DND-41 (cell line): ENCODE measurements at regions not wholly inside any gene's neighbourhood (a gene's known extent, or its start where the extent isn't known, plus 50 kb on each side); places are given as distances from the start of the nearest gene placed in this dataset.

Experiments used
- ATAC-seq: fragments of 200-7000 bp; cut with Tn5 transposase; 3 replicates; pipeline ENCODE4 v1.9.1; 2021; ENCODE audit warnings: low read depth; ENCODE audit not compliant: insufficient read depth
- DNase-seq: peaks from one replicate; pipeline ENCODE4 v3.0.0-alpha.2; 2020
- H2AFZ ChIP-seq: 2 replicates; pipeline ENCODE4 v1.6.0; 2012; ENCODE audit warnings: low read depth, low read length
- H3K27ac ChIP-seq: 2 replicates; pipeline ENCODE4 v1.5.1; 2012; ENCODE audit warnings: low read length, inconsistent platforms
- H3K27me3 ChIP-seq: fragments of 200-600 bp; sonication (generic); 2 replicates; pipeline ENCODE4 v1.6.0; 2012; ENCODE audit warnings: low read length, mild to moderate bottlenecking, inconsistent platforms; ENCODE audit not compliant: insufficient read depth, poor library complexity
- H3K36me3 ChIP-seq: 2 replicates; pipeline ENCODE4 v1.5.1; 2012; ENCODE audit warnings: low read length, inconsistent platforms; ENCODE audit not compliant: insufficient read depth
- H3K4me1 ChIP-seq: 2 replicates; pipeline ENCODE4 v1.5.1; 2012; ENCODE audit warnings: mild to moderate bottlenecking, low read length; ENCODE audit not compliant: insufficient read depth
- H3K4me2 ChIP-seq: 2 replicates; pipeline ENCODE4 v1.6.0; 2012; ENCODE audit warnings: mild to moderate bottlenecking, moderate library complexity, low read length, inconsistent platforms; ENCODE audit not compliant: insufficient read depth
- H3K4me3 ChIP-seq, 2 experiments: fragments of 200-600 bp in 1 of 2; shearing (Covaris generic) in 1 of 2; 2 replicates each; pipeline ENCODE4 v1.5.1; 2012 to 2016; ENCODE audit warnings: inconsistent platforms in 2 of 2, low read length in 2 of 2, mild to moderate bottlenecking in 2 of 2, low read depth in 1 of 2, moderate library complexity in 1 of 2
- H3K79me2 ChIP-seq: 2 replicates; pipeline ENCODE4 v1.6.0; 2012; ENCODE audit warnings: low read length, inconsistent platforms; ENCODE audit not compliant: insufficient read depth
- H3K9ac ChIP-seq: 2 replicates; pipeline ENCODE4 v1.6.0; 2012; ENCODE audit warnings: low read depth, mild to moderate bottlenecking, inconsistent platforms, low read length, moderate library complexity
- H3K9me3 ChIP-seq: 2 replicates; pipeline ENCODE4 v1.5.1; 2012; ENCODE audit warnings: low read length, moderate library complexity, mild to moderate bottlenecking, inconsistent platforms; ENCODE audit not compliant: insufficient read depth, severe bottlenecking
- H4K20me1 ChIP-seq: 2 replicates; pipeline ENCODE4 v1.6.0; 2012; ENCODE audit warnings: low read length; ENCODE audit not compliant: insufficient read depth
- EZH2 ChIP-seq: IDR thresholded peaks from 3 replicates; pipeline ENCODE4 v1.6.1; 2012; ENCODE audit warnings: borderline replicate concordance, low read depth, mild to moderate bottlenecking, moderate library complexity, low read length, inconsistent platforms; ENCODE audit not compliant: severe bottlenecking
- TF ChIP-seq, protein P1 (sequence below): IDR thresholded peaks from 2 replicates; pipeline ENCODE4 v1.5.1; 2012; ENCODE audit warnings: borderline replicate concordance, low read length, moderate library complexity, mild to moderate bottlenecking; ENCODE audit not compliant: poor library complexity, severe bottlenecking; ENCODE audit errors: extremely low read depth

DNA sequence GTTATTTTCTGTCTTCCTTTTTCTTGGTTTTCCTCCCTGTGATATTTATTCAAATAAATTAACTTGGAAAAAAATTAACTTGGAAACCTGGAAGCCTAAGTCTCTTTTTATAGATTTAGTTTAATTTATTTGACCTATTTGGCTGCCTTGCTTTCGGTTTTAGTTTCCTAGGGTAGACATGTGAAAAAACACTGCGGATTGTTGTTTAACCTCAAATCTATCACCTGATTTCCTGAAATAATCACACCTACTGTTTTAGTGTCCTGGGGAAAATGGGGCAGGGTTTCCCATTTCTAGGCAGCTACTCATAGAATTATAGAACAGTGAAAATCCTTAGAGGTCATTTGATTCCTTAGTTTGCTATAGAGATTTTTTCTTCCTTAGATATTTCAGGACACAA lies 412.4 kb downstream of the PCDH17 start:
- no peaks in the 10 kb centered on the region for H4K20me1 ChIP-seq
- no peaks in the 10 kb centered on the region for H3K79me2 ChIP-seq
- H3K9ac ChIP-seq = no peak overlapping the region
- no peak overlapping the region for H3K27ac ChIP-seq
- no peak overlapping the region for H3K4me2 ChIP-seq
- DNase-seq (no peak), ATAC-seq (no peak)
- H3K36me3 ChIP-seq = no peaks in the 10 kb centered on the region
- no peaks in the 10 kb centered on the region for H3K9me3 ChIP-seq
- H3K4me1 ChIP-seq = no peaks in the 10 kb centered on the region
- no peak overlapping the region for H2AFZ ChIP-seq
- H3K27me3 ChIP-seq = no peaks in the 10 kb centered on the region
- TF ChIP-seq EZH2 = no peak
- TF ChIP-seq, protein P1, sequence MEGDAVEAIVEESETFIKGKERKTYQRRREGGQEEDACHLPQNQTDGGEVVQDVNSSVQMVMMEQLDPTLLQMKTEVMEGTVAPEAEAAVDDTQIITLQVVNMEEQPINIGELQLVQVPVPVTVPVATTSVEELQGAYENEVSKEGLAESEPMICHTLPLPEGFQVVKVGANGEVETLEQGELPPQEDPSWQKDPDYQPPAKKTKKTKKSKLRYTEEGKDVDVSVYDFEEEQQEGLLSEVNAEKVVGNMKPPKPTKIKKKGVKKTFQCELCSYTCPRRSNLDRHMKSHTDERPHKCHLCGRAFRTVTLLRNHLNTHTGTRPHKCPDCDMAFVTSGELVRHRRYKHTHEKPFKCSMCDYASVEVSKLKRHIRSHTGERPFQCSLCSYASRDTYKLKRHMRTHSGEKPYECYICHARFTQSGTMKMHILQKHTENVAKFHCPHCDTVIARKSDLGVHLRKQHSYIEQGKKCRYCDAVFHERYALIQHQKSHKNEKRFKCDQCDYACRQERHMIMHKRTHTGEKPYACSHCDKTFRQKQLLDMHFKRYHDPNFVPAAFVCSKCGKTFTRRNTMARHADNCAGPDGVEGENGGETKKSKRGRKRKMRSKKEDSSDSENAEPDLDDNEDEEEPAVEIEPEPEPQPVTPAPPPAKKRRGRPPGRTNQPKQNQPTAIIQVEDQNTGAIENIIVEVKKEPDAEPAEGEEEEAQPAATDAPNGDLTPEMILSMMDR = no peak
- H3K4me3 ChIP-seq = no peak overlapping the region

DNA sequence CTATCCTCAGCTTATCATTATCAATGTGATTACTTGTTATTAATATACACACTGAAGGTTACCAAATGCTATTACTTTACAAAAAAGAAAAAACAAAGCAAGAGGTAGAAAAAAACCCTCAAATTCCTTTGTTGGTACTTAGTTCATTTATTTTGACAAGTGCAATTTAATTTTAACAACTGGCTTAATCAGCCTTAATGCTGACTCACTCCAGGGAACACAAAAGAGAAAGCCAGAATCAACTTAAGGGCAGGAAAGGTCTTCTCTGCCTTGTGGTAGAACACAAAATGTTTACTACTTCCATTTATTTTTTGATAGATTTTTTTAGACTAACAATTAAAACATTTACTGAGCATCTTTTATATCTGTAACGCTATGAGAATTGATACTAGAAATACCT lies 417.1 kb downstream of the PCDH17 start:
- Histone ChIP-seq H3K4me2 (no peak overlapping the region), H3K36me3 (no peaks in the 10 kb centered on the region), H3K9ac (no peak overlapping the region), H3K27me3 (no peaks in the 10 kb centered on the region), H3K79me2 (no peaks in the 10 kb centered on the region), H2AFZ (no peak overlapping the region), H3K9me3 (no peaks in the 10 kb centered on the region), H4K20me1 (no peaks in the 10 kb centered on the region), H3K27ac (no peak overlapping the region), H3K4me3 (no peak overlapping the region), H3K4me1 (no peaks in the 10 kb centered on the region)
- ATAC-seq = no peak
- TF ChIP-seq, protein P1 = no peak
- no peak for TF ChIP-seq EZH2
- DNase-seq = no peak

DNA sequence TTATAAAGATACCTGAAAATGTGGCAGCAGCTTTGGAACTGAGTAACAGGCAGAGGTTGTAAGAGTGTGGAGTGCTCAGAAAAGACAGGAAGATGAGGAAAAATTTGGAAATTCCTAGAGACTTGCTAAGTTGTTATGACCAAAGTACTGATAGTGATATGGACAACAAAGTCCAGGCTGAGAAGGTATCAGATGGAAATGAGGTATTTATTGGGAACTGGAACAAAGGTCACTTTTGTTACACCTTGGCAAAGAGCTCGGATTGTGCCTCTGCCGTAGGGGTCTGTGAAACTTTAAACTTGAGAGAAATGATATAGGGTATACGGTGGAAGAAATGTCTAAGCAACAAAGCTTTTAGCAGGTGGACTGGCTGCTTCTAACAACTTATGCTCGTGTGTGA lies 419.9 kb downstream of the PCDH17 start:
- TF ChIP-seq, protein P1 = no peak
- TF ChIP-seq EZH2 = no peak
- Histone ChIP-seq H3K27ac (no peak overlapping the region), H3K27me3 (no peaks in the 10 kb centered on the region), H3K79me2 (no peaks in the 10 kb centered on the region), H3K4me1 (no peaks in the 10 kb centered on the region), H3K36me3 (no peaks in the 10 kb centered on the region), H3K9ac (no peak overlapping the region), H4K20me1 (no peaks in the 10 kb centered on the region), H3K4me3 (no peak overlapping the region), H3K4me2 (no peak overlapping the region), H2AFZ (no peak overlapping the region), H3K9me3 (no peaks in the 10 kb centered on the region)
- ATAC-seq (no peak), DNase-seq (no peak)

DNA sequence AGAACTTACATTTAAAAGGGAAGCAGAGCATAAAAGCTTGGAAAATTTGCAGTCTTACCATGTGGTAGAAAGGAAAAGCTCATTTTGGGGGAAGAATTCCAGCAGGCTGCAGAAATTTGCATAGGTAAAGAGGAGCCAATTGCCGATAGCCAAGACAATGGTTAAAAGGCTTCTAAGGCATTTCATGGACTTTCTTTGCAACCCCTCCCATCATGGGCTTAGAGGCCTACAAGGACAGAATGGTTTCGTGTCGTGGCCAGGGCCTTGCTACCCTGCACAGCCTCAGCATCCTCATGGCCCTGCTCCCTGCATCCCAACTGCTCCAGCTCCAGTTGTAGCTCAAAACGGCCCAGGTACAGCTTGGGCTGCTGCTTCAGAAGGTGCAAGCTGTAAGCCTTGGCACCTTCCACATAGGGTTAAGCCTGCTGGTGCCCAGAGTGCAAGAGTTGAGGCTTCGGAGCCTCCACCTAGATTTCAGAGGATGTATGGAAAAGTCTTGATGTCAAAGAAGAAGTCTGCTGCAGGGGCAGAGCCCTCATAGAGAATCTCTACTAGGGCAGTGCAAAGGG lies 420.3 kb downstream of the PCDH17 start:
- ATAC-seq = no peak
- Histone ChIP-seq H3K27ac (no peak overlapping the region), H2AFZ (no peak overlapping the region), H3K4me1 (no peaks in the 10 kb centered on the region), H4K20me1 (no peaks in the 10 kb centered on the region), H3K4me2 (no peak overlapping the region), H3K79me2 (no peaks in the 10 kb centered on the region), H3K9me3 (no peaks in the 10 kb centered on the region), H3K9ac (no peak overlapping the region), H3K27me3 (no peaks in the 10 kb centered on the region), H3K4me3 (no peak overlapping the region), H3K36me3 (no peaks in the 10 kb centered on the region)
- DNase-seq = no peak
- TF ChIP-seq, protein P1 = no peak
- no peak for TF ChIP-seq EZH2
